ENCODE measurements at regions not wholly inside any gene's neighbourhood (a gene's known extent, or its start where the extent isn't known, plus 50 kb on each side); places are given as distances from the start of the nearest gene placed in this dataset.

- no peak for TF ChIP-seq CTCF (IDR thresholded peaks at IDR 0.05)
- no peak for TF ChIP-seq EP300 (IDR thresholded peaks at IDR 0.05)
These were observed 784.4 kb downstream of the RPA4 start for GRCh38 chrX:97668126-97668525.
